Peyer's patch (tissue), 4 donors: ENCODE measurements at regions not wholly inside any gene's neighbourhood (a gene's known extent, or its start where the extent isn't known, plus 50 kb on each side); places are given as distances from the start of the nearest gene placed in this dataset.

ENCODE experiments used
- DNase-seq, 3 donors: peaks; one replicate each; pipeline ENCODE4 v3.0.0-alpha.2; 2017 to 2019
- H3K27ac ChIP-seq, 4 donors: fragments of 200-600 bp; sonication (generic); one replicate each; pipeline ENCODE4 v1.5.1; 2016 to 2019
- H3K27me3 ChIP-seq, 2 donors: fragments of 200-600 bp; sonication (generic); one replicate each; pipeline ENCODE4 v1.5.1; 2019
- H3K36me3 ChIP-seq, 3 donors: fragments of 200-600 bp; sonication (generic); one replicate each; pipeline ENCODE4 v1.5.1; 2016 to 2019
- H3K4me1 ChIP-seq, 4 donors: fragments of 200-600 bp; sonication (generic); one replicate each; pipeline ENCODE4 v1.5.1; 2016 to 2019
- H3K4me3 ChIP-seq, 4 donors: fragments of 200-600 bp; sonication (generic); 1 replicate in 3 of 4; 2 replicates in 1 of 4; pipeline ENCODE4 v1.5.1; 2016 to 2019; ENCODE audit warnings: mild to moderate bottlenecking in 1 of 4
- H3K9me3 ChIP-seq, 4 donors: fragments of 200-600 bp; sonication (generic); one replicate each; pipeline ENCODE4 v1.5.1; 2016 to 2019; ENCODE audit warnings: mild to moderate bottlenecking in 1 of 4
- CTCF ChIP-seq, 6 experiments: fragments of 450-650 bp in 4 of 6; fragments of 200-600 bp in 2 of 6; sonication (generic) in 1 of 6; IDR thresholded peaks; one replicate each; pipeline ENCODE4 v1.5.1; 2017 to 2019; ENCODE audit warnings: antibody characterized with exemption in 6 of 6, mild to moderate bottlenecking in 3 of 6, moderate library complexity in 1 of 6
- POLR2A ChIP-seq, 2 donors: fragments of 450-650 bp; IDR thresholded peaks; one replicate each; pipeline ENCODE4 v1.5.1; 2017; ENCODE audit warnings: antibody characterized with exemption in 2 of 2, mild to moderate bottlenecking in 2 of 2, moderate library complexity in 2 of 2

GRCh38 chr9:2359891-2360471 lies 261.6 kb upstream of the VLDLR start:
- TF ChIP-seq POLR2A (IDR thresholded peaks at IDR 0.05), result no peak
- no peak for TF ChIP-seq CTCF (IDR thresholded peaks at IDR 0.05)
- Histone ChIP-seq H3K27ac (no peak overlapping the region), H3K27me3 (no peaks in the 10 kb centered on the region), H3K4me1 (no peaks in the 10 kb centered on the region), H3K36me3 (no peaks in the 10 kb centered on the region), H3K4me3 (no peak overlapping the region), H3K9me3 (no peaks in the 10 kb centered on the region)
- DNase-seq, result no peak

- H3K36me3 ChIP-seq, result no peaks in the 10 kb centered on the region
- no peaks in the 10 kb centered on the region for H3K27me3 ChIP-seq
- H3K4me3 ChIP-seq, result no peak overlapping the region
- H3K4me1 ChIP-seq, result no peaks in the 10 kb centered on the region
- TF ChIP-seq POLR2A (IDR thresholded peaks at IDR 0.05) (no peak), CTCF (IDR thresholded peaks at IDR 0.05) (no peak)
- no peak for DNase-seq
- no peak overlapping the region for H3K27ac ChIP-seq
- no peaks in the 10 kb centered on the region for H3K9me3 ChIP-seq
These were observed 259.4 kb upstream of the VLDLR start for GRCh38 chr9:2362150-2362549.

- Histone ChIP-seq H3K4me1 (no peaks in the 10 kb centered on the region), H3K27me3 (no peaks in the 10 kb centered on the region), H3K4me3 (no peak overlapping the region), H3K9me3 (no peaks in the 10 kb centered on the region), H3K36me3 (no peaks in the 10 kb centered on the region), H3K27ac (no peak overlapping the region)
- TF ChIP-seq CTCF (IDR thresholded peaks at IDR 0.05) (no peak), POLR2A (IDR thresholded peaks at IDR 0.05) (no peak)
- DNase-seq, result no peak
These were observed 258.3 kb upstream of the VLDLR start for GRCh38 chr9:2363138-2363745.

- H3K27me3 ChIP-seq, result no peaks in the 10 kb centered on the region
- H3K9me3 ChIP-seq, result no peaks in the 10 kb centered on the region
- TF ChIP-seq CTCF (IDR thresholded peaks at IDR 0.05) (no peak), POLR2A (IDR thresholded peaks at IDR 0.05) (no peak)
- H3K4me1 ChIP-seq, result no peaks in the 10 kb centered on the region
- H3K27ac ChIP-seq, result no peak overlapping the region
- no peak for DNase-seq
- no peak overlapping the region for H3K4me3 ChIP-seq
- no peaks in the 10 kb centered on the region for H3K36me3 ChIP-seq
These were observed 257.8 kb upstream of the VLDLR start for GRCh38 chr9:2363781-2364180.

- no peaks in the 10 kb centered on the region for H3K9me3 ChIP-seq
- TF ChIP-seq POLR2A (IDR thresholded peaks at IDR 0.05) (no peak), CTCF (IDR thresholded peaks at IDR 0.05) (no peak)
- no peak overlapping the region for H3K4me3 ChIP-seq
- no peak overlapping the region for H3K27ac ChIP-seq
- H3K4me1 ChIP-seq, result no peaks in the 10 kb centered on the region
- H3K36me3 ChIP-seq, result no peaks in the 10 kb centered on the region
- DNase-seq, result no peak
- H3K27me3 ChIP-seq, result no peaks in the 10 kb centered on the region
These were observed 253.6 kb upstream of the VLDLR start for GRCh38 chr9:2367970-2368369.
